Gastrocnemius medialis (tissue), 4 donors: ENCODE measurements at regions not wholly inside any gene's neighbourhood (a gene's known extent, or its start where the extent isn't known, plus 50 kb on each side); places are given as distances from the start of the nearest gene placed in this dataset.

ENCODE experiments used
- ATAC-seq, 2 donors: fragments of 150-250 bp; one replicate each; pipeline ENCODE4 v1.9.1; 2016
- DNase-seq, 2 donors: peaks; one replicate each; pipeline ENCODE4 v3.0.0-alpha.2; 2019
- H3K27ac ChIP-seq, 4 donors: fragments of 200-600 bp; sonication (generic); 1 replicate in 1 of 4; 2 replicates in 3 of 4; pipeline ENCODE4 v1.5.1; 2016 to 2018; ENCODE audit warnings: mild to moderate bottlenecking in 2 of 4, moderate library complexity in 1 of 4
- H3K27me3 ChIP-seq, 3 donors: fragments of 200-600 bp; sonication (generic) in 2 of 3; 1 replicate in 1 of 3; 2 replicates in 2 of 3; pipeline versions ENCODE4 v1.5.1 to v1.6.0; 2016 to 2019; ENCODE audit warnings: mild to moderate bottlenecking in 1 of 3, moderate library complexity in 1 of 3
- H3K36me3 ChIP-seq, 2 donors: fragments of 200-600 bp; sonication (generic) in 1 of 2; one replicate each; pipeline ENCODE4 v1.5.1; 2017 to 2018
- H3K4me1 ChIP-seq, 2 donors: fragments of 200-600 bp; sonication (generic) in 1 of 2; one replicate each; pipeline ENCODE4 v1.5.1; 2016 to 2017; ENCODE audit warnings: mild to moderate bottlenecking in 2 of 2
- H3K4me3 ChIP-seq, 4 donors: fragments of 200-600 bp; sonication (generic) in 3 of 4; 1 replicate in 1 of 4; 2 replicates in 3 of 4; pipeline ENCODE4 v1.5.1; 2016 to 2019; ENCODE audit warnings: mild to moderate bottlenecking in 2 of 4
- H3K9me3 ChIP-seq, 3 donors: fragments of 200-600 bp; sonication (generic) in 2 of 3; 1 replicate in 1 of 3; 2 replicates in 2 of 3; pipeline ENCODE4 v1.5.1; 2016 to 2019
- POLR2A ChIP-seq, 2 donors: fragments of 450-650 bp; IDR thresholded peaks; one replicate each; pipeline ENCODE4 v1.6.1; 2017; ENCODE audit warnings: antibody characterized with exemption in 2 of 2, mild to moderate bottlenecking in 2 of 2, moderate library complexity in 2 of 2
- in situ Hi-C, 4 donors: fragments of 200-750 bp; cut with MboI; loops; one replicate each; pipeline versions ENCODE4 v1.15.0 to v1.8.0; 2017; ENCODE audit warnings: low sequenced_read_pairs in 4 of 4
- intact Hi-C: fragments of 100-400 bp; cut with DNase I; formaldehyde crosslinking; loops from one replicate; pipeline ENCODE4 v1.15.1; 2023; ENCODE audit warnings: low total_unique reads
- TF ChIP-seq, protein P1 (sequence below), 5 experiments: fragments of 450-650 bp in 3 of 5; fragments of 200-600 bp in 2 of 5; sonication (generic) in 2 of 5; IDR thresholded peaks in 4 of 5; conservative IDR thresholded peaks in 1 of 5; 1 replicate in 4 of 5; 2 replicates in 1 of 5; pipeline ENCODE4 v1.5.1; 2016 to 2019; ENCODE audit warnings: antibody characterized with exemption in 5 of 5, mild to moderate bottlenecking in 3 of 5, moderate library complexity in 3 of 5

DNA sequence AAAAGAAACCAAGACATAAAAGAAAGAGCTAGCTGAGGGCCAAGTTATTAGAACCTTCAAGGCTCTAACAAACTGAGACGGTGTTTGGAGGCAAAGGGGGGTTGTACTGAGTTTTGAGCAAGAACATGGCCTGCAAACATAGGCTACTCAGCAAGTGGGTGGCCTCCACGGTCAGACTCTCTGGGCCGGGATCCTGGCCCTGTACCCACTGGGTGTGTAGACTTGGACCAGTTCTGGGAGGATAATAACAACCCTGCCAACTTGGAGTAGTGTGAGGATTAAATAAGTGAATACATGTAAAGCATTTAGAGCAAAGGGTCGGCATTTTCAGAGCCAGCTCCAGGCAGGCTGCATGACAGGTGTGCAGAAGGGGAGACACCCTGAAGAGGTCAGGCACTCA is 56.1 kb upstream of the TNFRSF19 start:
- DNase-seq: no peak
- H3K4me3 ChIP-seq: no peak overlapping the region
- H3K9me3 ChIP-seq: no peaks in the 10 kb centered on the region
- H3K27ac ChIP-seq: peak overlapping the region in 3 of 4 donors; percentile 15 to 55 (median 34)
- H3K4me1 ChIP-seq: peaks cover 60 to 62% of the 10 kb centered on the region in 2 donors
- H3K36me3 ChIP-seq: no peaks in the 10 kb centered on the region
- no peaks in the 10 kb centered on the region for H3K27me3 ChIP-seq
- no peak for ATAC-seq
- in situ Hi-C loops: no loop called here
- intact Hi-C loops: no loop called here
- TF ChIP-seq POLR2A (IDR thresholded peaks at IDR 0.05): no peak
- TF ChIP-seq, protein P1, sequence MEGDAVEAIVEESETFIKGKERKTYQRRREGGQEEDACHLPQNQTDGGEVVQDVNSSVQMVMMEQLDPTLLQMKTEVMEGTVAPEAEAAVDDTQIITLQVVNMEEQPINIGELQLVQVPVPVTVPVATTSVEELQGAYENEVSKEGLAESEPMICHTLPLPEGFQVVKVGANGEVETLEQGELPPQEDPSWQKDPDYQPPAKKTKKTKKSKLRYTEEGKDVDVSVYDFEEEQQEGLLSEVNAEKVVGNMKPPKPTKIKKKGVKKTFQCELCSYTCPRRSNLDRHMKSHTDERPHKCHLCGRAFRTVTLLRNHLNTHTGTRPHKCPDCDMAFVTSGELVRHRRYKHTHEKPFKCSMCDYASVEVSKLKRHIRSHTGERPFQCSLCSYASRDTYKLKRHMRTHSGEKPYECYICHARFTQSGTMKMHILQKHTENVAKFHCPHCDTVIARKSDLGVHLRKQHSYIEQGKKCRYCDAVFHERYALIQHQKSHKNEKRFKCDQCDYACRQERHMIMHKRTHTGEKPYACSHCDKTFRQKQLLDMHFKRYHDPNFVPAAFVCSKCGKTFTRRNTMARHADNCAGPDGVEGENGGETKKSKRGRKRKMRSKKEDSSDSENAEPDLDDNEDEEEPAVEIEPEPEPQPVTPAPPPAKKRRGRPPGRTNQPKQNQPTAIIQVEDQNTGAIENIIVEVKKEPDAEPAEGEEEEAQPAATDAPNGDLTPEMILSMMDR (IDR thresholded peaks at IDR 0.05 in 4 of 5, conservative IDR thresholded peaks at IDR 0.05 in 1 of 5): no peak

DNA sequence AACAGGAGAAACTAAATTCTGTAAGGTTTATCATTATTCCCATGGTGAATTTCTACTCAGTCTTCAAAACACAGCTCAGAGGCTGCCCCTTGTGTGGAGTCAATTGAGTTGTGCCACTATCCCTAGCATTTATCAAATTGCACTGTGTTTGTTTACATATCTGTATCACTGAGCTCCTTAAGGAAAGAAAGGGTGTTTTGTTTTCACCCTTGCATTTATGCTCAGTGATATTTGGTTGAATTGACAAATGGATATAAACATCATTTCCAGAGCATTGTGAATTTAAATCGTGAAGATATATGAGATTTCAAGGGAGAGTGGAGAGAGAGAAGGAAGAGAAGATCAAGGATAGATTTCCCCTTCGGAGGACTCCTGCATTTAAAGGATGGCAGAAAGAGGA is 55.1 kb upstream of the TNFRSF19 start:
- intact Hi-C loops (no loop called here), in situ Hi-C loops (no loop called here)
- Histone ChIP-seq H3K9me3 (no peaks in the 10 kb centered on the region), H3K27ac (no peak overlapping the region), H3K4me3 (no peak overlapping the region), H3K36me3 (no peaks in the 10 kb centered on the region), H3K27me3 (no peaks in the 10 kb centered on the region), H3K4me1 (peaks cover 56 to 58% of the 10 kb centered on the region in 2 donors)
- no peak for DNase-seq
- no peak for TF ChIP-seq POLR2A (IDR thresholded peaks at IDR 0.05)
- TF ChIP-seq, protein P1 (IDR thresholded peaks at IDR 0.05 in 4 of 5, conservative IDR thresholded peaks at IDR 0.05 in 1 of 5): no peak
- no peak for ATAC-seq

DNA sequence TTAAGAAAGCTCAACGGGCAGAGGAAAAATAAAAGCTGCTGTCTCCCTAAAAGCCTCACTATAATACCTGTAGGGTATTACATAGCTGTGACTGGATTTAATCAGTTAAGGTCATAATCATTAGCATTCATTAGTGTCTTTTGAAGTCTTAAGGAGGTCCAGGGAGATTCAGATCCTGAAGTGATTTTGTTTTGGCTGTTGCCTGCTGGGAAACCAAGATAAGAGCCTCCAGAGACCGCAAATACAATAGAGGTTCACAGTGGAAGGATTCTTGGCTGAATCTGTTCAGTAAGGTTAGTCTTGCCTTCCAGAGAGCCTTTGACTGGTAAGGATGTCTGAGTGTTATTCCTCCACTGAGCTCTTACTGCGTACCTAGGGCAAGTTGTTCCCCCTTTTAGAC is 54.0 kb upstream of the TNFRSF19 start:
- TF ChIP-seq, protein P1 (IDR thresholded peaks at IDR 0.05 in 4 of 5, conservative IDR thresholded peaks at IDR 0.05 in 1 of 5): no peak
- TF ChIP-seq POLR2A (IDR thresholded peaks at IDR 0.05): no peak
- peaks cover 49% of the 10 kb centered on the region in 2 donors for H3K4me1 ChIP-seq
- no peak for ATAC-seq
- H3K4me3 ChIP-seq: no peak overlapping the region
- DNase-seq: no peak
- peak overlapping the region; percentile 35 to 67 (median 47) for H3K27ac ChIP-seq
- no peaks in the 10 kb centered on the region for H3K27me3 ChIP-seq
- intact Hi-C loops (loop anchor here (2.0 kb wide), 1 partner anchor 49 kb away; no protein-coding TSS in a partner anchor), in situ Hi-C loops (no loop called here)
- no peaks in the 10 kb centered on the region for H3K36me3 ChIP-seq
- H3K9me3 ChIP-seq: no peaks in the 10 kb centered on the region

DNA sequence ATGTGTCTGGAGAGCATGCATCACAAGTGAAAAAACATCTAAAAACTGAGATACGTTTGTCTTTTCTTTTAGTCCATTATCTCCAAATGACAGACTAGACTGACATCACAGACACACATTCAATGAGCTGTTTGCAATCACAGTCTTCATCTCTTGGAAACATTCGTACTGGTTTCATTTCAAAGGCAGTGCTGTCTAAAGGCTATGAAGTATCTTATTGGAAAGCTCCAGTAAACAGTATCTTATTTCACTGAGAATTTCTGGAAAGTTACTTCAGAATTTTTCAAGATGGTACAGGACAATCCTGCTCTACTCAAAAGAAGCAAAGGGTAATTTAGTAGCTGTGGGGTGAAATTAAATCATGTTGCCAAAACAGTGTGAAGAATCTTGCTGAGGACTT is 53.5 kb upstream of the TNFRSF19 start:
- Histone ChIP-seq H3K27me3 (no peaks in the 10 kb centered on the region), H3K4me1 (peaks cover 44 to 46% of the 10 kb centered on the region in 2 donors), H3K9me3 (no peaks in the 10 kb centered on the region), H3K27ac (peak overlapping the region; percentile 35 to 67 (median 47)), H3K36me3 (no peaks in the 10 kb centered on the region), H3K4me3 (no peak overlapping the region)
- intact Hi-C loops (loop anchor here (2.0 kb wide), 1 partner anchor 50 kb away; no protein-coding TSS in a partner anchor), in situ Hi-C loops (no loop called here)
- TF ChIP-seq, protein P1 (IDR thresholded peaks at IDR 0.05 in 4 of 5, conservative IDR thresholded peaks at IDR 0.05 in 1 of 5): no peak
- no peak for TF ChIP-seq POLR2A (IDR thresholded peaks at IDR 0.05)
- ATAC-seq (peak; percentile 67 to 96), DNase-seq (no peak)

DNA sequence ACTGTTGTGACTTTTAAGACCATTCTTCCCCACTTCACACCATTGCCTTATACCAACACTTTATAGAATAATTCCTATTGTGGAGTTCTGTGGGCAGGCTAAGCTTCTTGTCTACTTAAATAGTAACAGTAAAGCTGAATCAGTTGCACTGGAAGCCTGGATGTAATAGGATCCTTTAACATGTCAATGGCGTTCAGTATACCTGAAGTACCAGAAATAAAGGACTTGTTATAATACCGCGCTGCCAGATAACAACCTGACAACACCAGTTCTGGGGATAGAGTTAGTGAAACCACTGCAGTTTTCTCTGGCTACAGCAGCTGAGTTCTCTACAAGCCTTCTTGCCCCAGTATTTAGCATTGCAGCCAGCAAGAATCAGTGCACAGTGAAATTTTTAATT is 52.0 kb upstream of the TNFRSF19 start:
- H3K36me3 ChIP-seq: no peaks in the 10 kb centered on the region
- H3K4me3 ChIP-seq: no peak overlapping the region
- DNase-seq (no peak), ATAC-seq (peak; percentile 37 to 38)
- peaks cover 43 to 44% of the 10 kb centered on the region in 2 donors for H3K4me1 ChIP-seq
- H3K9me3 ChIP-seq: no peaks in the 10 kb centered on the region
- intact Hi-C loops (no loop called here), in situ Hi-C loops (no loop called here)
- peak overlapping the region; percentile 35 to 58 (median 47) for H3K27ac ChIP-seq
- TF ChIP-seq POLR2A (IDR thresholded peaks at IDR 0.05): no peak
- TF ChIP-seq, protein P1 (IDR thresholded peaks at IDR 0.05 in 4 of 5, conservative IDR thresholded peaks at IDR 0.05 in 1 of 5): no peak
- H3K27me3 ChIP-seq: no peaks in the 10 kb centered on the region
